B cell (primary cell): ENCODE measurements at regions not wholly inside any gene's neighbourhood (a gene's known extent, or its start where the extent isn't known, plus 50 kb on each side); places are given as distances from the start of the nearest gene placed in this dataset.
"Not testable (repeated sequence)": the region's sequence is repeated elsewhere in the genome, so short reads cannot be mapped to it uniquely, and the experiment has no call there.

Experiments used
- EZH2 ChIP-seq: IDR thresholded peaks from 2 replicates; pipeline ENCODE4 v1.6.1; 2012; ENCODE audit warnings: borderline replicate concordance, low read depth, mild to moderate bottlenecking, moderate library complexity, low read length; ENCODE audit not compliant: insufficient read depth, poor library complexity, severe bottlenecking
- TF ChIP-seq, protein P1 (sequence below): fragments of 200-600 bp; IDR thresholded peaks from one replicate; pipeline ENCODE4 v1.8.0; 2022; ENCODE audit warnings: antibody characterized with exemption, mild to moderate bottlenecking

DNA sequence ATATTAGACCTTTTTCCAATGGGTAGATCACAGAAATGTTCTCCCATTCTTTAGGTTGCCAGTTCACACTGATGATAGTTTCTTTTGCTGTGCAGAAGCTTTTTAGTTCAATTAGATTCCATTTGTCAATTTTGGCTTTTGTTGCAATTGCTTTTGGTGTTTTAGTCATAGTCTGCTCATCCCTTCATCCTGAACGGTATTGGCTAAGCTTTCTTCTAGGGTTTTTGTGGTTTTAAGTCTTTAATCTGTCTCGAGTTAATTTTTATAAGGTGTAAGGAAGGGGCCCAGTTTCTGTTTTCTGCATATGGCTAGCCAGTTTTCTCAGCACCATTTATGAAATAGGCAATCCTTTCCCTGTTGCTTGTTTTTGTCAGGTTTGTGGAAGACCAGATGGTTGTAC is 564.3 kb upstream of the ZNF337 start:
- TF ChIP-seq, protein P1, sequence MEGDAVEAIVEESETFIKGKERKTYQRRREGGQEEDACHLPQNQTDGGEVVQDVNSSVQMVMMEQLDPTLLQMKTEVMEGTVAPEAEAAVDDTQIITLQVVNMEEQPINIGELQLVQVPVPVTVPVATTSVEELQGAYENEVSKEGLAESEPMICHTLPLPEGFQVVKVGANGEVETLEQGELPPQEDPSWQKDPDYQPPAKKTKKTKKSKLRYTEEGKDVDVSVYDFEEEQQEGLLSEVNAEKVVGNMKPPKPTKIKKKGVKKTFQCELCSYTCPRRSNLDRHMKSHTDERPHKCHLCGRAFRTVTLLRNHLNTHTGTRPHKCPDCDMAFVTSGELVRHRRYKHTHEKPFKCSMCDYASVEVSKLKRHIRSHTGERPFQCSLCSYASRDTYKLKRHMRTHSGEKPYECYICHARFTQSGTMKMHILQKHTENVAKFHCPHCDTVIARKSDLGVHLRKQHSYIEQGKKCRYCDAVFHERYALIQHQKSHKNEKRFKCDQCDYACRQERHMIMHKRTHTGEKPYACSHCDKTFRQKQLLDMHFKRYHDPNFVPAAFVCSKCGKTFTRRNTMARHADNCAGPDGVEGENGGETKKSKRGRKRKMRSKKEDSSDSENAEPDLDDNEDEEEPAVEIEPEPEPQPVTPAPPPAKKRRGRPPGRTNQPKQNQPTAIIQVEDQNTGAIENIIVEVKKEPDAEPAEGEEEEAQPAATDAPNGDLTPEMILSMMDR = not testable (repeated sequence)
- not testable (repeated sequence) for TF ChIP-seq EZH2
